ENCODE measurements at regions not wholly inside any gene's neighbourhood (a gene's known extent, or its start where the extent isn't known, plus 50 kb on each side); places are given as distances from the start of the nearest gene placed in this dataset.

DNA sequence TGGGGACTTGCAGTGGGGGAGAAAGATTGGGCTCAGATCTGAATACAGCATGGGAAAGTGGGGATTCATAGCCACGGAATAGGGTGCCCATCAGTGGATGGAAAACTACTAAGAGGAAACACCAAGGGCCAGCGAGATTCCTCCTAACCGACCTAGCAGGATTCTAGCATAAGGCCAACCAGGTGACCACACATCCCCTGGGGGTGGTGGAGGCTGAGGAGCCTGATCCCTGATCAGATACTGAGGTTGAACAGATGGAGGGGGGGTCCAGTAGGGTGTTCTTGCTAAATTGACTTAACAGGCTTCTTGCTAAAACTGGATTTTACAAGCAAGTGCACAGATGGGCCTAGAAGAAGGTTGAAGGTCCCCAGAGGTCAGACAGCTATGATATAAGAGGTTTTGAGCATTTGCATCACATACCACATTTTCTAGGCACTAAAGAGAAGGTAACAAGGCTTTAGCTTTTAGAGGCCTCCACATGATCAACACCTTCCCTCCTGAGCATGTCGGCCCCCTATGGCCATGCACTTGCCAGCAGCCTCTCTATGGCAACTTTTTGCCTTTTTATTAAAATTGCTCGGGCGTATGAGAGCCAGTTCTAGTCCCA lies 69.1 kb upstream of the PUDP start:
- no peak for DNase-seq

DNA sequence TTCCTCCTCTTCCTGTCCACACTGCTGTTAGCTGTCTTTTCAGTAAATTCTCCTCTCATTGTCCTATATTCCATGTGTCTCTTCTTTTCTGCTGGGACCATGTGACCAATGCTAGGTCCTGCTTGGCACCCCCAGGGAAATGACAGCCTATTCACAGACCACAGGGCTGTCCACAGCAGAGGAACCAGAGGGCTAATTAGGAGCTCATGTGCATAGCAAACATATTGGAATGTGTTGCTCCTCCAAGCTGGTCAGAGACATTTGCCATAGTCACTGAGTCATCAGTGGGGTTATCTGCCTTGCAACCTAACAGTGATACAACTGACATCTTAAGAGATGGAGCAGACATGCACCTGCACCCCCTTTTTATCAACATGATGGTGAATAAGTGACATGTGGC lies 67.9 kb upstream of the PUDP start:
- DNase-seq = no peak

DNA sequence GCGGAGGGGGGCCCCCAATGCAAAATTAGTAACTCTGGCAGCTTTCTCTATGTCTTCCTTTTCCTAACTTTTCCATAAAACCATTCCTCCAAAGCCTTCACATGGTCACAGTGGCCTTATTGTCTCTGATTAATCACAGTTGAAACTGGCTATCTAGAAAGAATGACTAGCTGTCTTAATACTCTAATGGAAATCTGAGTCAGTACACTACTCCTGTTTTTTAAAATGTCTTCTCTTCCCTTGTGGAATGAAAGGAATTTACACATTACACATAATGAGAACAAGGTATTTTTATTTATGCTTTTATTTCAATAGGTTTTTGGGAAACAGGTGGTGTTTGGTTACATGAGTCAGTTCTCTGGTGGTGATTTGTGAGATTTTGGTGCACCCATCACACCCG lies 66.3 kb upstream of the PUDP start:
- no peak for DNase-seq

DNA sequence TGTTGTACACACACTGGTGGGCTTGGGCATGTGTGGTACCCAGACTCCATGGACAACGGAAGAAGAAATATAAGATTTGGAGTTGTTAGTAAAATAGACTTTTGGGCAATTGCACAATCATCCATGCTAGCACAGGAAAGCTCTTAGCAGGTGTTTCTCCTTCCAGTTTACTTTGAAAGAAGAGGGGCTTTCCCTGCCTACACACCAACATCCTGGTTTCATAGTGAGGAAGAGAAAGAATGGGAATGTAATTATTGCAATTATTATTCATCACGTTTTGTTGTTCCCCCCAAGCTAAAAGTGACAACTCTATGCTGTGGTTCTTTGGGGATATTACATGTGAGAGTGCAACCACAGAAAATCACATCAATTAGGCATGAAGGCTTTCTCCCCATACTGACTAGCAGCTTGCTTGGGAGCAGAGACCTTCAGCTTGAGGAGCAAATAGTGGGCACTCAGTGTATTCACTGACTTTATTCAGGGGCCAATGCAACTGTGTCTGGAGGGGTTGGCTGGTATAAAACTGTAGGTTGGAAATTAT lies 57.2 kb upstream of the PUDP start:
- no peak for DNase-seq

DNA sequence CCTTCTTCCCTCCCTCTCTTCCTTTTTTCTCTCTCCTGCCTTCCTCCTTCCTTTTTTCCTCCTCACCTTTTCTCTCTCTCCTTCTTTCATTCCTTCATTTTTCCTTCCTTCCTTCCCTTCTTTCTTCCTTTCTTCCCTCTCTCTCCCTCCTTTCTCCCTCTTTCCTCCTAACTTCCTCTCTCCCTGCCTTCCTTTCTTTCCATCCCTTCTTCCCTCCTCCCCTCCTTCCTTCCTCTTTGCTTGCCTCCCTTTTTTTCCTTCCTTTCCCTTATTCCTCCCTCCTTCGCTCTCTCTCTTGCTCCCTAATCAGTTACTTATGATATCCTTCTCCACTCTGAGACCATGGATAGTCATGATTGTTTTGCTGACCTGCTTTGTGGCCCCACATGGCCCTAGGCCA lies 56.7 kb upstream of the PUDP start:
- DNase-seq = no peak

- DNase-seq = no peak
These were observed 54.3 kb upstream of the PUDP start for GRCh38 chrX:7202206-7202605.

GRCh38 chrX:7201496-7201895 lies 53.5 kb upstream of the PUDP start:
- DNase-seq = no peak

GRCh38 chrX:7198499-7198898 lies 50.5 kb upstream of the PUDP start:
- DNase-seq = no peak
